Erythroblast (primary cell): ENCODE measurements at regions not wholly inside any gene's neighbourhood (a gene's known extent, or its start where the extent isn't known, plus 50 kb on each side); places are given as distances from the start of the nearest gene placed in this dataset.

Experiments
- GATA1 ChIP-seq: IDR thresholded peaks from 2 replicates; pipeline ENCODE4 v1.6.1; 2011; ENCODE audit warnings: low read depth, mild to moderate bottlenecking, control low read depth, low read length, moderate library complexity
- POLR2A ChIP-seq: IDR thresholded peaks from 2 replicates; pipeline ENCODE4 v1.6.1; 2011; ENCODE audit warnings: mild to moderate bottlenecking, low read length

DNA sequence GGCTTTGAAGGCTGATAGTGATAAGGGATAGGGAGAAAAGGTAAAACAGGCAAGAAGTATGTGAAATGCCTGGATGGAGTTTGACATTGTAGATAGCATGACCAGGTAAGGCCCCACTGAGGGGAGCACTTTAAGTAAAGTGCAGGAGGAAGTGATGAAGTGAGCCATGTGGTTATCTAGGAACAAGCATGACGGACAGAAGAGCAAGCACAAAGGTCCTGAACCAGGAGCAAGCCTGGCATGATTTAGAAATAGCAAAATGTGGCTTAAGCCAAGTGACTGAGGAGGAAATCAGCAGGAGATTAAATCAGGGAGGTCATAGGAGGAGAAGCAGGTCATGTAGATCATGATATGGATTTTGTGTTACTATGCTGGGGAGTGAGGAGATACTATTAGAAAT is 129.2 kb downstream of the GLUL start:
- no peak for TF ChIP-seq POLR2A
- TF ChIP-seq GATA1, result no peak
